ENCODE measurements at regions not wholly inside any gene's neighbourhood (a gene's known extent, or its start where the extent isn't known, plus 50 kb on each side); places are given as distances from the start of the nearest gene placed in this dataset.
"Not testable (repeated sequence)": the region's sequence is repeated elsewhere in the genome, so short reads cannot be mapped to it uniquely, and the experiment has no call there.

DNA sequence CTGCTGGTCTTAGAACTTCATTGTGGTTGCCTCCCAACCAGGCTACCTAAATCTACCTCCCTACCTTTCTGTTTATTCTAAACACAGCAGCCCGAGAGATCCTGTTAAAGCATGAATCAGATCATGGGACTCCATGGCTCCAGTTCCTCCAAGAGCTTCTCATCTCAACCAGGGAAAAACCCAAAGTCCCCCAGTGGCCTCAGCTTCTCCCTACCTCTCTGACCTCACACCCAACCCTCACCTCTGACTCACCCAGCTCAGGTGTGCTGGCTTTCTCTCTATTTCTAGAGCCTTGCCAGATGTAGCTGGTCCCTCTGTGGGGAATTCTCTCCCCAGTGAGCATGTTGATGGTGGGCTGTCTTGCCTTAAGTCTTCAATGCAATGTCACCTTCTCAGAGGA is 93.8 kb upstream of the COPS8 start:
- intact Hi-C loops (cut with DNase I, micrococcal nuclease): no loop called here
- no peak overlapping the region for H3K27ac Mint-ChIP-seq

GRCh38 chr2:236993286-236993685 is 92.4 kb upstream of the COPS8 start:
- POLR2A ChIA-PET: no interaction called here
- no peak overlapping the region for H3K27ac Mint-ChIP-seq
- intact Hi-C loops (cut with DNase I, micrococcal nuclease): no loop called here
- no peaks in the 10 kb centered on the region for H3K9me3 Mint-ChIP-seq (ENCODE audit: low read depth)
- H3K27me3 Mint-ChIP-seq: peaks cover 4% of the 10 kb centered on the region
- DNase-seq: no peak
- H3K36me3 Mint-ChIP-seq (ENCODE audit: low read depth): no peaks in the 10 kb centered on the region
- H3K4me1 Mint-ChIP-seq: no peaks in the 10 kb centered on the region
- no peak for ATAC-seq
- H3K4me3 Mint-ChIP-seq: no peak overlapping the region
- CTCF ChIA-PET: interaction anchor here (0.6 kb wide), 1 partner anchor 308 kb away, joined by 3 read pairs; no protein-coding TSS in a partner anchor

More for the DNA sequence above, 93.8 kb upstream of the COPS8 start:
- no peak for DNase-seq
- Mint-ChIP-seq H3K27me3 (no peaks in the 10 kb centered on the region), H3K36me3 (ENCODE audit: low read depth) (no peaks in the 10 kb centered on the region), H3K9me3 (ENCODE audit: low read depth) (no peaks in the 10 kb centered on the region), H3K4me3 (no peak overlapping the region), H3K4me1 (no peaks in the 10 kb centered on the region)
- no peak for ATAC-seq
- CTCF ChIA-PET: no interaction called here
- POLR2A ChIA-PET: no interaction called here

- ChIA-PET CTCF (no interaction called here), POLR2A (no interaction called here)
- ATAC-seq: no peak
- Mint-ChIP-seq H3K27ac (no peak overlapping the region), H3K4me3 (no peak overlapping the region), H3K4me1 (no peaks in the 10 kb centered on the region), H3K27me3 (peaks cover 7% of the 10 kb centered on the region), H3K9me3 (ENCODE audit: low read depth) (no peaks in the 10 kb centered on the region), H3K36me3 (ENCODE audit: low read depth) (no peaks in the 10 kb centered on the region)
- no peak for DNase-seq
- intact Hi-C loops (cut with DNase I, micrococcal nuclease): no loop called here
Observed at GRCh38 chr2:236994361-236994760, 91.3 kb upstream of the COPS8 start.

- H3K36me3 Mint-ChIP-seq (ENCODE audit: low read depth): no peaks in the 10 kb centered on the region
- ATAC-seq (no peak), DNase-seq (no peak)
- no peak overlapping the region for H3K27ac Mint-ChIP-seq
- CTCF ChIA-PET: interaction anchor here (0.6 to 0.7 kb wide), 2 partner anchors 9 to 27 kb away, joined by 3 read pairs; no protein-coding TSS in a partner anchor
- H3K9me3 Mint-ChIP-seq (ENCODE audit: low read depth): no peaks in the 10 kb centered on the region
- peaks cover 7% of the 10 kb centered on the region for H3K27me3 Mint-ChIP-seq
- intact Hi-C loops (cut with DNase I, micrococcal nuclease): no loop called here
- POLR2A ChIA-PET: no interaction called here
- no peaks in the 10 kb centered on the region for H3K4me1 Mint-ChIP-seq
- H3K4me3 Mint-ChIP-seq: no peak overlapping the region
Observed at GRCh38 chr2:236997069-236997715, 88.5 kb upstream of the COPS8 start.

DNA sequence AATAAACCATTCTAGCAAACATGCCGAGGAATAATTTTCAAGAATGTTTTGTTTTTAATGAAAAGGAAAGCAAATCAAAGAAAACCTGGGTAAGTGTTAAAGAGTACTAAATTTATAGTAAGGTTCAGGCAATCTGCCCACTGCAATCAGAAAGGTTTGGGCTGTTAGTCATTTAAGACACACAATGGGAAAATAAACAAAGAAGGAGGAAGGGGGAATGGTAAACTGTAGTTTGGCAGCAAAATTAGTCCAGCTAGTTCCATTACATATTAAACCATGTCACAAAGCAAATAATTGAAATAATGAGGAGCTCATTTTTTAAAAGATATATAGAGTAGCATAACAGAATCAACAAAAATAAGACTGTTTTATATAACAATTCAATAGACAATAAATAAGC is 87.5 kb upstream of the COPS8 start:
- no peaks in the 10 kb centered on the region for H3K4me1 Mint-ChIP-seq
- CTCF ChIA-PET: interaction anchor here (0.6 to 0.9 kb wide), 2 partner anchors 19 to 29 kb away, joined by 3 read pairs; no protein-coding TSS in a partner anchor
- intact Hi-C loops (cut with DNase I, micrococcal nuclease): no loop called here
- POLR2A ChIA-PET: no interaction called here
- no peak overlapping the region for H3K27ac Mint-ChIP-seq
- H3K27me3 Mint-ChIP-seq: peaks cover 7% of the 10 kb centered on the region
- ATAC-seq (no peak), DNase-seq (no peak)
- no peak overlapping the region for H3K4me3 Mint-ChIP-seq
- H3K9me3 Mint-ChIP-seq (ENCODE audit: low read depth): no peaks in the 10 kb centered on the region
- H3K36me3 Mint-ChIP-seq (ENCODE audit: low read depth): no peaks in the 10 kb centered on the region

GRCh38 chr2:236998758-236999157 is 86.9 kb upstream of the COPS8 start:
- Mint-ChIP-seq H3K36me3 (ENCODE audit: low read depth) (no peaks in the 10 kb centered on the region), H3K27ac (no peak overlapping the region), H3K4me3 (no peak overlapping the region), H3K4me1 (no peaks in the 10 kb centered on the region), H3K27me3 (peaks cover 7% of the 10 kb centered on the region), H3K9me3 (ENCODE audit: low read depth) (no peaks in the 10 kb centered on the region)
- ATAC-seq (no peak), DNase-seq (no peak)
- intact Hi-C loops (cut with DNase I, micrococcal nuclease): no loop called here
- ChIA-PET CTCF (interaction anchor here (0.9 kb wide), 1 partner anchor 29 kb away, joined by 3 read pairs; no protein-coding TSS in a partner anchor), POLR2A (no interaction called here)

DNA sequence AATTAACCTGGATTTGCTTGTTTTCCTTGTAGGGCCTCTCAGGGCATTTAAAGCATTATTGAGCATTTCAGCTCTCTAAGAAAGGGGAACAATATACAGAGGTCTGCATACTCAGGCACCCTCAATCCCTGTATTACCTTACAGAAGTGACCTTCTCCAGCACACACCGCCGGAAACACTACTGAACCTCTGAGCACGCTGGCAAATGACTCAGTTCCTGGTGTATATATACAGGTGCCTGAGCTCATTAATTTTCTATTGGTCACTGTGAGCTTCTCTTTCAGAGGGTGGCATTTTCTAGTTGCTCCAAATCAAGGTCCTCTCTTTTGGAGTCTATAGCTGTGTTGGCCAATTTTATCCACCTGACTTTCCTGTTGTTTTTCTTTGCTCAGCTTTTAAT is 85.2 kb upstream of the COPS8 start:
- POLR2A ChIA-PET: no interaction called here
- H3K27ac Mint-ChIP-seq: no peak overlapping the region
- no peak for DNase-seq
- no peaks in the 10 kb centered on the region for H3K9me3 Mint-ChIP-seq (ENCODE audit: low read depth)
- no peak overlapping the region for H3K4me3 Mint-ChIP-seq
- intact Hi-C loops (cut with DNase I, micrococcal nuclease): no loop called here
- H3K27me3 Mint-ChIP-seq: peaks cover 7% of the 10 kb centered on the region
- CTCF ChIA-PET: interaction anchor here (0.5 to 0.8 kb wide), 3 partner anchors 26 to 109 kb away, joined by 3 to 5 read pairs (median 3); no protein-coding TSS in a partner anchor
- H3K36me3 Mint-ChIP-seq (ENCODE audit: low read depth): no peaks in the 10 kb centered on the region
- no peaks in the 10 kb centered on the region for H3K4me1 Mint-ChIP-seq
- no peak for ATAC-seq

DNA sequence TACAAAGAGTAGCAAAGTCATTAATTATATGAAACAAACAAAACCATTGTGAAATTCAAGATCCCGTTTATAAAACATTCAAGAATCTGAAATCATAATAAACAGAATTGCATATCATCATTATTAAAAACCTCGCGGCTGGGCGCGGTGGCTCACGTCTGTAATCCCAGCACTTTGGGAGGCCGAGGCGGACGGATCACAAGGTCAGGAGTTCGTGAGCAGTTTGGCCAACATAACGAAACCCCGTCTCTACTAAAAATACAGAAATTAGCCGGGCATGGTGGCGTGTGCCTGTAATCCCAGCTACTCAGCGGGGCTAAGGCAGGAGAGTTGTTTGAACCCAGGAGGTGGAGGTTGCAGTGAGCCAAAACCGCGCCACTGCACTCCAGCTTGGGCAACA is 80.3 kb upstream of the COPS8 start:
- ATAC-seq; H3K9me3 Mint-ChIP-seq (ENCODE audit: low read depth); intact Hi-C loops (cut with DNase I, micrococcal nuclease); H3K27me3 Mint-ChIP-seq; H3K4me3 Mint-ChIP-seq; DNase-seq; H3K27ac Mint-ChIP-seq; H3K4me1 Mint-ChIP-seq; POLR2A ChIA-PET; H3K36me3 Mint-ChIP-seq (ENCODE audit: low read depth): not testable (repeated sequence)
- CTCF ChIA-PET: interaction anchor here (0.9 kb wide), 1 partner anchor 13 kb away, joined by 3 read pairs; no protein-coding TSS in a partner anchor

DNA sequence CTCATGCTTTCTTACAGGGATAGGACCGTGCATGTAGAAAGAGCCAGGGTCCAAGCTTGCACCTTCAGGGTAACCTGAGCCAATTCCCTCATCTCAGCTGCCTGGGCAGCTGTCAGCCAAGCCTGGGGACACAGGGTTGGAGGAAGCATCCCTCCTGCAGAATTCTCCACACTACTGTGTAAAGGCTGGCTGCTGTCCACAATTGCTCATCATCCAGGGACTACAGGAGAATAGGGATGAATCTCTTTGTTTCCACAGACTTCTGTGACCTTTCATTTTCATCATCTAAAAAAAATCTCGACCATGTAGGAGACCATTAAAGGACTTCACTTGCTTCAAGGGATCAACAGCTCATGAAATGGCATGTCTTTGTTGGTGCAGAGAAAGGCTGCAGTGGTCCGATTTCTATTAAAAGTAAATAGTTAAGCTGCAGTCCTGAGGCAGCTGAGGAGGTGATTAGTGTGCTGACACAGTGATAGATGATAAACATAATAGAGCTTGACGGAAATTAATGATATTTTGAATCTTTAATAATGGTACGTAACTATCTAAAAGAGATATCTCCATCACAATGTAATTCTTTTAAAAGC is 74.4 kb upstream of the COPS8 start:
- Mint-ChIP-seq H3K9me3 (ENCODE audit: low read depth) (no peaks in the 10 kb centered on the region), H3K27ac (no peak overlapping the region), H3K4me1 (no peaks in the 10 kb centered on the region), H3K27me3 (no peaks in the 10 kb centered on the region), H3K36me3 (ENCODE audit: low read depth) (no peaks in the 10 kb centered on the region), H3K4me3 (no peak overlapping the region)
- intact Hi-C loops (cut with DNase I, micrococcal nuclease): no loop called here
- ChIA-PET CTCF (no interaction called here), POLR2A (no interaction called here)
- DNase-seq (no peak), ATAC-seq (no peak)

- DNase-seq (no peak), ATAC-seq (no peak)
- no peaks in the 10 kb centered on the region for H3K36me3 Mint-ChIP-seq (ENCODE audit: low read depth)
- no peaks in the 10 kb centered on the region for H3K27me3 Mint-ChIP-seq
- ChIA-PET POLR2A (no interaction called here), CTCF (no interaction called here)
- no peak overlapping the region for H3K4me3 Mint-ChIP-seq
- H3K27ac Mint-ChIP-seq: no peak overlapping the region
- H3K9me3 Mint-ChIP-seq (ENCODE audit: low read depth): no peaks in the 10 kb centered on the region
- intact Hi-C loops (cut with DNase I, micrococcal nuclease): no loop called here
- no peaks in the 10 kb centered on the region for H3K4me1 Mint-ChIP-seq
Observed at GRCh38 chr2:237012004-237012403, 73.7 kb upstream of the COPS8 start.

DNA sequence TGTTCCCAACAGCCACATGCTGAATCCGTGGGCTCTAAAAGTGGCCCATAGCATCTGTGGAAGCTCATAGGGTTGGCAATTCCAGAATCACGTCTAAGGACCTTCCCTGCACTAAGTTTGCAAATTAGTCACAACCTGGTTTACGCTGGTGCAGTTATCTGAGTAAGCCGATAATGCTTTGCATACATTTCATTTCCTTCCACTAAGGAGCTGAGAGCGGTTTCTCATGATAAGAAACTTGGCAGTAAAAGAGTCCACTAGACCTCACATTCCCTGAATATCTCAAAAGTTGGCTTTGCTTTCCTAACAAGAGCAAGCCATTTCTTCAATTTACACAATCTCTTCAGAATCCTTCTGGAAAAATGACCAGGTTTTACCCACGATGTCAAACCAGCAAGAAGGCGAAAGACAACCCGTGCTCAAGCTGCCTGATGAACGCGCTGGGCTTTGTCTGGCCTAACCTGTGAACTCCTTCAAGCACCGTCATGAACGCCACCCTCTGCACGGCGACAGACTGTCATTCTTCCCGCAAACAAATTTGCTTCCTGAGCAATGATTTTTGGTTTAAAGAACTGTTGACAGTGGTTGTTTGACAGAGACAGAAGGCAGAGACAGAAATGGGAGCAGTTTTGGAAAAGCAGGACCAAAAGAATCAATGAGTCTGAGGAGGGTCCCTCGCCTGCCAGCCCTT is 73.0 kb upstream of the COPS8 start:
- no peaks in the 10 kb centered on the region for H3K36me3 Mint-ChIP-seq (ENCODE audit: low read depth)
- ChIA-PET CTCF (no interaction called here), POLR2A (no interaction called here)
- no peaks in the 10 kb centered on the region for H3K9me3 Mint-ChIP-seq (ENCODE audit: low read depth)
- no peaks in the 10 kb centered on the region for H3K4me1 Mint-ChIP-seq
- intact Hi-C loops (cut with DNase I, micrococcal nuclease): no loop called here
- ATAC-seq (no peak), DNase-seq (no peak)
- H3K27ac Mint-ChIP-seq: no peak overlapping the region
- H3K4me3 Mint-ChIP-seq: no peak overlapping the region
- no peaks in the 10 kb centered on the region for H3K27me3 Mint-ChIP-seq

Measured in activated CD4-positive, alpha-beta T cell treated with anti-CD3 and anti-CD28 coated beads for 36 hours (primary cell).